GM19452 (cell line): ENCODE measurements at regions not wholly inside any gene's neighbourhood (a gene's known extent, or its start where the extent isn't known, plus 50 kb on each side); places are given as distances from the start of the nearest gene placed in this dataset.

Source experiments
- ATAC-seq: cut with Tn5 transposase; IDR thresholded peaks from one replicate; pipeline ENCODE4 v1.9.1; 2021; ENCODE audit not compliant: unreplicated experiment

DNA sequence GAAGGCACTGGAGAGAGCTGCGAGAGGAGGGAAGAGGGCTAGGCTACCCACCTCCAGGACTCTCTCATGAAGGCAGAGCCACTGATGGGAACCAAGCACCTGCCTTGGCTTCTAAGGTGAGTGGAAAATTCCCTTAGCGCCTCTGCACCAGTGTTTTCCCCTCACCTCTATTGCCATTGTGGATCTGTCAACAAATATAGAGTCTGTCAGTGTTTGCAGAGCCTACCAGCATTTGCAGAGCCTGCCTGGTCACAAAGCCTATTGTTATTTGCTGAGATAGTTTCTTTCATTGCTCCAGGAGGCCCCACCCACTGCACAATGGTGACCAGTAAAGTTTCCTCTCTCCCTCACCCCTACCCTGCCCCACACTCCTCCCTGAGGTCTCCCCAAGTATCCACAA, 141.9 kb downstream of the MRPL14 start:
- no peak for ATAC-seq

DNA sequence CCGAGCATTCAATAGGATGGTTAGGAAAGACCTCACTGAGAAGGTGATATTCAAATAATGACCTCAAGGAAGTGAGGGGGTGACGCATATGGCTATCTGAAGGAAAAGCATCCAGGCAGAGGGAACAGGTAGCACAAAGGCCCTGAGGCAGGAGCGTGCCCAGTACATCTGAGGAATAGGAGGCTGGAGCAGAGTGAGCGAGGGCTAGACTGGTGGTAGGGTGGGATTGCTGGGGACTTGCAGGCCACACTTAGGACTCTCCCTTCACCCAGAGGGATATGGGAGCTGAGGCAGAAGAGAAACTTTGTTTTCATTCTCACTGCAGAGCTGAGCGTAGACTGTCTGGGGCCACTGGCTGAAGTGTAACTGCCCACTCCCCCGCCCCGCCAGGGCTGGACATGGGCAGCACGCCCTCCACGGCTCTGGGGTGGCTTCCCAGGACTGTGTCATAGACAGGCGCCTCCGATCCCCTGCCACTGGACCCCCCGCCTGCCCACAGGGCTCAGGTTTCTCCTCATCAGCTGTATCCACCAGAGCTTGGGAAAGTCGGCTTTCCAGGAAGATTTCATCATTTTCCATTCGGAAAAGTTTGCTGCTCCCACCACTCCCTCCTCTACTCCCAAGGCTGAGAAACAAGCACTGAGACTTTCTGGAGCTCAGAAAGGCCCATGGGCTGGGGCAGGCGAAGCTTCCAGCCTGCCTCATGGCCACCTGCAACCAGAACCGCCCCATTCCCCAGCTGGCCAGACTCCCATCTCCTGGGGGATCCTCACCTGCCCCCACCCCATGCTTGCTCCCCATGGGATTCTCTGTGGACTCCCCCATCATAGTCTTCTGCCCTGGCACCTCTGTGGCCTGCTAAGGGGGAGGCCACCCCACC, 142.6 kb downstream of the MRPL14 start:
- no peak for ATAC-seq

DNA sequence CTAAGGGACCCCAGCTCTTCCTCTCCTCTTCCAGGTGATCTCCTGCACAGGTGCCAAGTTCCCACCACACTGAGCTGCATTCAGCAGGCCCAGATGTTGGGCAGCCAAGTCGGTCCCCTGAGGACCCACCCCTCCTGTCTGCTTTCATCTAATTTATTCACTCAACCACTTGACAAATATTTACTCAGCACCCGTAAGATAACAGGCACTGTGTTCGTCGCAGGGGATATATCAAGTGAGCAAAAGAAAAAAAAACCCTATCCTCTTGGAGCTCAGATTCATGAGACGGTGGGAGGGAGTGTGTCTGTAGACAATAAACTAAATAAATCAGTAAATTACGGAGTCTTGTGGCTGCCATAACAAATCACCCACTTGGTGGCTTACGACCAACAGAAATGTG, 143.6 kb downstream of the MRPL14 start:
- ATAC-seq: no peak

DNA sequence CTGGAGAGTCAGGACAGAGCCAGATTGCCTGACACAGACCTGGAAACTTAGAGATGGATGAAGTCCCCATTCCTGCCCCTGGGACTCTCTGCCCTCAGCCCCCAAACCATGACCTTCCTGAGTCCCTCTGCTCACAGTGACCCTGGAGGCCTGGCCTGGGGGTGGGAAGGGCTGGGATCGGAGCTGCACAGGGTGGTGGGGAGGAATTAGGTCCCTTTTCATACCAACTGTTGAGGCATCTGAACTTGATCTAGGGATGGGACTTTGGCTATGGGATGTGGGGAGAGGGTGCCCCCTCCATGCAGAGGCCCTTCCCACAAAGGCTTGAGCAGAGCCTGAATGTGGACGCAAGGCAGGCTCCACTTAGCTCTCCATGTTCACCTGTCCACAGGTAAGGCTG, 144.1 kb downstream of the MRPL14 start:
- ATAC-seq: no peak

DNA sequence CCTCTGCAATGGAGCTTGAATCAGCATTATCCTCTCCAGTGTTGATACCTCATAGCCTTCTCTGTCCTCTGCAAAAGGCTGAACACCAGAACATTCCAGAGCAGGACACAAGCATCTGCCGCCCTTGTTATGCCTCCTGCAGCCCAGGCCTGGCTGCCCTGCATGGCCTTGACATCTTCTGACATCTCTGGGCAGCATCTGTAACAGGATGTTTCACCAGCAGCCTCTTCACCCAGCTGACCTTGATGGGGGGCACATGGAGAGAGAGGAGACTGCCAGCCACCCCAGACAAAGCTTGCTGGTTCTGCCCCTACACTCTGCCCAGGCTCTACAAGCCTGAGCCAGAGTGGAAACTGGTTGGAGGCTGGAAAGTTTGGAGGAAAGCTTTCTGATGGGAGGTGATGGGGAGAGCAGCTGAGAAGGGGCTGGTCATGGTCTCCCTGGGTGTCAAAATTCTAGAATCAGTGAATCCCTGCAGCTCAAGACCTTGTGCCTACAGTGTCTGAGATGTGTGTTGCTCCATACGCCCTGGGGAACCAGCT, 145.1 kb downstream of the MRPL14 start:
- ATAC-seq: no peak

DNA sequence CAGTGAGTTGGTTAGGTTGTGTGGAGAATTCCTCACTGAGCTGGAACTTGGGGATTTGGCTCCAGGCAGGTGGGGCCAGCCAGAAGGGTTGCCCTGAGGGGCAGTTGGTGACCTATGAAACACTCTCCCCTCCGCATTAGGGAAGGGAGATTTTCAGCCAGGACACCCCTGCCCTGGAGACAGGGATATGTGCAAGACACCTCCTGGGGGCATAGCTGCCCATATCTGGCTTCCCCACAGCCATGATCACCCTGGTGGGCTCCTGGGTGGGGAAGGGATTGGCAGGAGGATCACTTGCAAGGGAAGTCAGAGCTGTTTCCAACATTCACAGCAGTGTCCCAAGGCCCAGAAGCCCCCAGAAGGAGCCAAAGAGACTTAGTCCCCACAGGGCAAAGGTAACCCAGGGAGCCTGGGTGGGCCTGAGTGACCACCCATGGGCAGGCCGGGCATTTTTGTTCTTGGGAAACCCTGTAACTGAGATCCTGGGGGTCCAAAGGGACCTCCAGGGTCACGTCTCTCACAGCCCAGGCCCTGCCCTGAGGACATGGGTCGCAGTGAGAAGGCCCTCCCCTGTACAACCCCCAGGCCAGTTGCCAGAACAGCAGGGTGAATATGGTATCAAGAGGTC, 145.8 kb downstream of the MRPL14 start:
- no peak for ATAC-seq

DNA sequence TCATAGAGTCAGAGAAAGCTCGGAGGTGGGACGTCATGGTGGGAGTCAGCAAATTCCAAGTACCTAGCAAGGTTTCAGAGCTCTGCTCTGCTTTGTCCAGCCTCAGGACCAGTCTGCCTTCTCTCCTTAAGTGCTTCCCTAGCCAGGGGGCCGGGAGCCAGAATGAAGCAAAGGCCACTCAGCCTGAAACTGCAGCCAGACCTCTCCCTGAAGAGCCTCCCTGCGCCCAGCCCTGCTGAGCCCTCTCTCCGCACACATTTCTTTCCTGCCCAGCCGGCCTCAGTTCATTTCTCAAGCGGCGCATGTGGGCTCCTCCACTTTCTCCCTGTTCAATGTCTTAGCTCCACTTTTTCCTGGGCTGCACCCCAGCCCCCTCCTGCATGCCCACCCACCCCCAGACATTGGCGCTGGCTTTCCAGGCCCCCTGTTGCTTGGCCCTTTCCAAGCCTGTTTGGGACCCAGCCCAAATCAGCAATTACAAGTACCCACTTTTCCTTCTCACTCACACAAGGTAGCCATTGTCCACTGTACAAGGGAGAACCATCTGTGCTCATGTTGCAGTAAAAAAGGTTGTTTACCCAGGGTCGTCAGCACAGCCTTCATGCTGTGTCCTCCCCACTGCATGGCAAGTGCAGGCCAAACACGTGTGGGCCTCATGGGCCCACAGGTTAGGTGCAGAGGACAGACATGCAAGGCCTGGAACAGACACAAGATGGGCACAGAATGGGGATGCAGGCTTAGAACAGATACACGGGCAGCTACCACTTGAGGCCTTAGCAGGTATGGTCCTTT, 147.1 kb downstream of the MRPL14 start:
- no peak for ATAC-seq

DNA sequence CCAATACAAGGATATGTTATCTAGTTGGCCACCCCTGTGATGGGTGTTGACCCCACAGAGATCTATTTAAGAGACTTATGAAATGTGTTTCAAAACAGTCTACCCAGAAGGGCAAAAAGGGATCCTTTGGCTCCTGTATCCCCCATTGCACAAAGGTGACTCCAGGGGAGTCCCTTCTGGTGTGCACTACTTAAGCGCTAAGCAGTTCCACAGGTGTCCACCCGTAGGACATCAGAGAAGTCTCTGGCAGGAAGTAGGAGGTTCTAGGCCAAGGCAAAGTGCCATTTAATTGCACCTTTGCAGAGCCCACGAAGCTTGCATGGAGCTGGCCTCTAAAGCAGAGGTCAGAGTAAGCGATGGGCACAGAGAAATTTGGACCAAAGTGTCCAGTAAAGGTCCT, 147.7 kb downstream of the MRPL14 start:
- no peak for ATAC-seq

DNA sequence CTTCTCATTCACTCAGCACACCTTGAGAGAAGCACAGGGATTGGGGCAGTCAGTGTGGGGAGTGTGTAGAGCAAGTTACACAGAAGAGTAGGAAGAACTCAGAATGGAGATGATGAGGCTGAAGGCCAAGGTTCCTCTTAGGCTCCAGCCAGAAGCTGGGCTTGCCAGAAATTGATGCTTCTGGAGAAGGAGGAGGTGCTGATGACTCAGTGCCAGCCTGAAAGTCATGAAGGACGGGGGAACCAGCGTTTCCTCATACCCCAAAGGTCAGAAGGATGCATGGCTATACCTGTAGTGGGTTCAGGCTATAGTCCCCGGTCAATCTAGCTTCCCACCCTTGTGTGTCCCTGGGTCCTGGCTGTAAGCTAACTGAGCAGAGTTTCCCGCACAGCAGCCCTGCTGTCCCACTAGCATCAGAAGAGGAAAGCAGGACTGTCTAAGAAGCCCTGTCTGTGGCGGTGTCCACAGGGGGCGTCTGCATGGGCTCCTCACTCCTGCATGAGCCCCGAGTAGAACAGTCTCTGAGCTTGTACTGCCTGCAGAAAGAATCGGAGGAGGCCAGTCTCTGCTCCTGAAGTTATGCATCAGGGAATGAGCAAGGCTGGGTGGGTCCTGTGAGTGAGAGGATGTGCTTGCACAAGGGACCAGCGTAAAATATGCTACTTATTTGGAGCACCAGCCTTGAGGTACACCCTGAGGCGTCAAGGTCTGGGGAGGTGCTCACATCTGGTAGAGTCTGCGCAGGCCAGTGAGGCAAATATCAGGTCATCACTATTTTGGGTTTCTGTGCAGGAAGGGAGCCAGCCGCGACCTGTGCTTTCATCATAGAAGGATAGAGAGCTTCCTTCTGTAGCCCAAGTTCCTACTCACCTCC, 148.5 kb downstream of the MRPL14 start:
- ATAC-seq: no peak

DNA sequence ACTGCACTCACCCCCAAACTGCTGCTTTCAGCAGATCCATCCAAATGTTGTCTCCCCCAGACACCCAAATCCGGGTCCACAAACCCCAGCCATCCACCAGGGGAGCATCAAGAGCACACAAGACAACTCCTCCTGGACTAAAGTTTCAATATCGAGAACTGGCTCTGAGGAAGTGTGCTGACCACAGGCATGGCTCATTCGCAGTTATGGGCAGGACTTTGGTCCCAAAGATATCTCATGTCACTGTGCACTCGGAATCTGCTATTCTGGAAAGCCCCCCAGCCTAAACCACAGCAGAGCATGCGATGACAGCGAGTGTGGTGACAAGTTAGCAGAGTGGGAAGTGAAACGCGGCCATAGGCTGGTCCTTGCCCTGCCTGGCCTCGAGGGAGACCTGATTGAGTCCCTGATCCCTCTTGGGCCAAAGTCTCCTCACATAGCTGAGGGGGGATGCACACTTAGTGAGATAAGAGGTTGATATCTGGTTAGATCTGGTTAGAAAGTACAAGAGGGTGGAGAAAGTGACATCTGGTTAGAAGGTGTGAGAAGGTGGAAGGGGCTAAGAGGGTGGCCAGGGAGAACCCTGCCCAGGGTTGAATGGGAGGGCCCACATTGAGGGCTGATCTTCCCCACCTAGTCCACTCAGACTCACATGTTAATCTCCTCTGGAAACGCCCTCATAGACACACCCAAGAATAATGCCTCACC, 149.7 kb downstream of the MRPL14 start:
- ATAC-seq: peak; percentile 81

DNA sequence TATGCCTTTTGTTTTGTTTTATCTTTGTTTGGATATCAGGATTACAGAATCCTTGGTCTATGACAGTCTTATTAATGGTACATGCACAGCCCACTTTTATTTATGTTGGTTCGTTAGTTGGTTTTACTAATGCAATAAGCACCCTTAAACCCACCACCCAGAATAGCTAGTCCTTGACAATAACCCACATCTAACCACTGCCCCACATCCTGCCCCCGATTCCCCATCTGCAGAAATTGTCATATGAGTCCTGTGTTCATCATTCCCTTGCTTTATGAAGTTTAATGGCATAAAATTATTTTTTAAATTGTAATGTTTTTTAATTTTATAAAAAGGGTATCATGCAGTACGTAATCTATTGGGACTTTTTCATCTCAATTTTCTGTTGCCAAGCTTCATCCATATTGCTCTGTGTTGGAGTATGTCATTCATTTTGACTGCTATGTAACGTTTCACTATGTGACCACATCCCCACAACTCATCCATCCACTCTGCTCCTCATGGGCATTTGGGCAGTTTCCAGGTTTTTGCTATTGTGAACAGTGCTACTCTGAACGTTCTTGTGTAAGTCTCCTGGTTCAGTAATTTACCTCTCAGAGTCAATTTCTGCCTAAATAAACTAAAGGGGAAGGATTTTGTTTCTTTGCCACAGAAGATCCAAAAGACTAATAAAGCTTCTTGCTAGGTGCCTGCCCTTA, 150.4 kb downstream of the MRPL14 start:
- ATAC-seq: no peak

DNA sequence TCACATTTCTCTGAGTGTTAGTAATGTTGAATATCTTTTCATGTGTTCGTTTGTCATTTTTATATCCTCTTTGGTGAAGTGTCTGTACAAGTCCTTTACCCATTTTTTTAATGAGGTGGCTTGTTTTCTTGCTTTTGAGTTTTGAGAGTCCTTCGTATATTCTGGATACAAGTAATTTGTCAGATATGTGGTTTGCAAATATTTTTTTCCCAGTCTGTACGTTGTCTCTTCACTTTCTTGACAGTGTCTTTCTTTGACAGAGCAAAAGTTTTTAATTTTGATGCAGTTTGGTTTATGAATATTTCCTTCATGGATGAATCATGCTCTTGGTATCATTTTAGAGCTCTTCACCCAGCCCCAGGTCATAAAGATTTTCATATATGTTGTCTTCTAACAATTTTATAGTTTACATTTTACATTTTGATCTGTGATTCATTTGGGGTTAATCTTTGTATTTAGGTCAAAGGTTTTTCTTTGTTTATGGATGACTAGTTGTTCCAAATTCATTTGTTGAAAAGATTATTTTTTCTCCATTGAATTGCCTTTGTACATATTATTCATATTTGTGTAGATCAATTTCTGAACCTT, 152.5 kb downstream of the MRPL14 start:
- no peak for ATAC-seq

DNA sequence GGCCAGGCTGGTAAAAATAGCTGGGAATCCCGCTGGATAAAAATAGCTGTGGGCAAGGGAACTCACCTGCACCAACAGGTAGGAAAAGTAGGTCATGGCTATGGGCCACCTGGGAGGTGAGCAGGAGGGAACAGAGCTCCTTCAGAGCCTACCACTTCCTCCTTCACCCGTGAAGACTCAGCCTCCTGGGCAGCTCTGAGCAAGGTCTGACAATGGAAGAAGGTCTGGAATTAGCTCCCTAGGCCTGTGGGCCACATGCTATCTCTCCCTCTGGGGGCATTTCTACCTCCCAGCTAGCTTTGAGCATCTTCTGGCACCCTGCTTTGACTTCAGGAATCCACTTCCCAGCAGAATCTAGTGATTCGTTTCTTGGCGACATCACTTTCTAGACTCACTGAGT, 153.9 kb downstream of the MRPL14 start:
- ATAC-seq: no peak

DNA sequence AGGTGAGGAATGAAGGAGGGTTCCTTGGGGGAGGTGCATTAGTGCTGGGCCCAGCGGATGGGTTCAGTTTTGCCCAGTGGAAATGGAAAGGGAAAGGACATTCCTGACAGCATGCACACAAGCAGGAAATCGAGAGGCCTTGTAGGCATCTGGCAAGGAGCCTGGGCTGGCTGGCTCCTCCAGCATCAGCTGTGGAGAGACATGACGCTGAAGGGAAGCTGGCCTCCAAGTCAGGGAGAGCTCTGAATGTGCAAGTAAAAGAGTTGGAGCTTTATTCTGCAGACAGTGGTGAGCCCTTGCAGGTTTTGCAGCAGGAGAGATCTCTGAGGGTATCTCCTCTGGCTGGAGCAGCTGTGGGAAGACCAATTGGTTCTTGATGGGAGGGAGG, 154.3 kb downstream of the MRPL14 start:
- no peak for ATAC-seq

DNA sequence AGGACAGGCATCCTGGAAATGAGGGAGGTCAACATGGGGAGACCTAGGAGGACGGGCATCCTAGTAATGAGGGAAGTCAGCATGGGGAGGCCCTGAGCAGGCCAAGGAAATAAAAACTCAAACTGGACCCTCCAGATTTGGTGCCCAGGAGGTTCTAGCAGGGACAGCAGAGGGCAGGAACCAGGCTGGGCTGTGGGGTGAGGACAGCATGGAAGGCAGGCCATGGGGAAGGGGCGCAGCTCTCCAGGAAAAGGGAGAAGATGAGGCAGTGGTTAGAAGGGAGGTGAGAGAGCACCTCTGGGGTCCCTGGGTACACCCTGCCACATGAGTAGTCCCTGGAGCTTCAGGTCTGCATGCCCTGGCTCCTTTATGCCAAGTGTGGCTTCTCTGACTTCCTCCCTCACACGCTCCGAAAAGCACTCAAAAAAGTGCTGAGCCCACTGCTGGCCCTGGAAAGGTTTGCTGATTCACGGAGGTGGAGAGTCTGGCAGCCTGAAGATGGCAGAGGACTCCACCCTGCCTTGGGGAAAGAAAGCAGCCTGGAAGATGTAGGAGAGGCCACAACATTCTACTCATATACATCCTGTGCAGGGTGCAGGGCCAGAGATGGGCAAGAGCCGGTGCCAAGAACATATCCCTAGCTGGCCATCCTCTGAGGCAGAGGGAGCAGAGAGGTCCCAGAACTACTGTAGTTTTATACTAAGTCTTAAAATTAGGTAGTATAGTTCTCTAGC, 154.9 kb downstream of the MRPL14 start:
- ATAC-seq: no peak

DNA sequence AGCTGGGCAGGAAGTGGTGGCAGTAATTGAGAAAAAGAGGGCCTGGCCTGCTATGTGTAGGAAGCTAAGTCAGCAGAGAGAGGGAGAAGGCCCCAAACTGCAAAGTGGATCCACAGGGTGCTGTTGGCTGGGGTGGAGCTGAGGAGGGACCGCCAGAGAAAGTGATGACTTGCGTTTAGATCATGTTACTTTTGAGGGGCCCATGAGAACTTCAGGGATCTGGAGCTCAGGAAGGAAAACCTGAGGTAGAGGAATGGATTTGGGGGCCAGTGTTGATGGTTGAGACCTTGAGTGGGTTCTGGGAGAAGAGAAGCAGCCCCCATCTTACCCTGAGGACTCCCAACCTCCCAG, 155.5 kb downstream of the MRPL14 start:
- ATAC-seq: no peak

DNA sequence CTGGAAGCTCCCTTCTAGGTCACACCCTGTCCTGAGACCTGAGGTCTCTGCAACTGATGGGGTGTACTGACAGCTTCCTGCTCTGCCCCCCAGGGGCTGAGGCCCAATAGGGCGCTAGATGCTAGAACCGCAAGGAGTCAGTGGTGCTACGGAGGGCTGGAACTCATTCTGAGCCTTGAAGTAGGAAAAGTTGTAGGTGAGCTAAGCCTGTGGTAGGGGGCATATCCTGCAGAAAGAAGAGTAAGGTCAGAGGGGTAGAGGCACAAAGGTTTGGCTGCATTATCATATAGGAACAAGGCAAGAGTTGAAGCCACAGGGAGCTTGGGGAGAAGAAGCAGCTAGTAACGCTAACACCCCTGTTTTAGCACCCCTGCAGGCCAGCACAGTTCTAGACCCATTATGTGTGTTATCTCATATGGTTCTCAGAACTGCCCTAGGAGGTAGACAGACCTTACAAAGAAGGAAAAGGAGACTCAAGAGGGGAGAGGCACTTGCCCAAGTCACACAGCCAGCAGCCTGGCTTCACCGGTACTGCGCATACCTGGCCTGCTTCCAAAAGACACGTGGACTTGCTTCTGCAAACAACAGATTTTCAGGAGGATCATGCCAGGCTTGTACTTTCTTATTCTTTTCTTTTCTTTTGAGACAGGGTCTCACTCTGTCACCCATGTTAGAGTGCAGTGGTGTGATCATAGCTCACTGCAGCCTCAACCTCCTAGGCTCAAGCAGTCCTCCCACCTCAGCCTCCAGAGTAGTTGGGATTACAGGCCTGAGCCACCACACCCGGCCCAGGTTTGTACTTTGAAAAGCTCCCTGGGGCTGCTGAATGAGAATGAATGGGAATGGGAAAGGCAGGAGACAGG, 156.1 kb downstream of the MRPL14 start:
- ATAC-seq: no peak
